ENCODE measurements at regions not wholly inside any gene's neighbourhood (a gene's known extent, or its start where the extent isn't known, plus 50 kb on each side); places are given as distances from the start of the nearest gene placed in this dataset.

DNA sequence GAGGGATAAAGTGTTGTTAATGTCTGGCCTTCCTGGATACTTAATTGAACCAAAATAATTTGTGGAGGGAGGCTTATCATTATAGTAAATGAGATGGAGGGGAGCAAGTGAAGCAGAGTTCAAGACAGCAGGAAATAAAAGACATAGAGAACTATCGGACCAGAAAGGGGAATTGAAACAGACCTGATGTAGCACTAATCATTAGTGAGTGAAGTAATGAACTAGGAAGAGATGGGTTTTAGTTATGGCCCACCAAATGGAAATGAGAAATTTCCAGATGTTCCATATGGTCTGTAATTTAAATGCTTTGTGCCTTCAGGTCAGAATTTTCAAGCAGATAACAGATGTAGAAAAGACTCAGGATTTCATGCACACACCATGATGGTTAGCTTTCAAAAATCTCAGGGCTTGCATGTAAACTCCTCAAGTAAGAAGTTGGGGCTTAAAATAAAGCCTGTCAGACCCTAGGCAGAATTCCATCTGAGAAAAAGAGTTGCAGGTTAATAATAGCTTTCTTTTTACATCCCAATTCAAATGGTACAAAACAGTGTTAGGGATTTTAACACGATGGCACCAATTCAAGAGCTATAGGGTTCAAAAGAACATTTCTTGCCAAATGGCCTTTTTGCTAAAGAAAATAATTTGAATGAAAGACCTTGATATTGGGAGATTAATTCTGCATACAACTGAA, 355.8 kb downstream of the FSCB start:
- TF ChIP-seq, protein P1, sequence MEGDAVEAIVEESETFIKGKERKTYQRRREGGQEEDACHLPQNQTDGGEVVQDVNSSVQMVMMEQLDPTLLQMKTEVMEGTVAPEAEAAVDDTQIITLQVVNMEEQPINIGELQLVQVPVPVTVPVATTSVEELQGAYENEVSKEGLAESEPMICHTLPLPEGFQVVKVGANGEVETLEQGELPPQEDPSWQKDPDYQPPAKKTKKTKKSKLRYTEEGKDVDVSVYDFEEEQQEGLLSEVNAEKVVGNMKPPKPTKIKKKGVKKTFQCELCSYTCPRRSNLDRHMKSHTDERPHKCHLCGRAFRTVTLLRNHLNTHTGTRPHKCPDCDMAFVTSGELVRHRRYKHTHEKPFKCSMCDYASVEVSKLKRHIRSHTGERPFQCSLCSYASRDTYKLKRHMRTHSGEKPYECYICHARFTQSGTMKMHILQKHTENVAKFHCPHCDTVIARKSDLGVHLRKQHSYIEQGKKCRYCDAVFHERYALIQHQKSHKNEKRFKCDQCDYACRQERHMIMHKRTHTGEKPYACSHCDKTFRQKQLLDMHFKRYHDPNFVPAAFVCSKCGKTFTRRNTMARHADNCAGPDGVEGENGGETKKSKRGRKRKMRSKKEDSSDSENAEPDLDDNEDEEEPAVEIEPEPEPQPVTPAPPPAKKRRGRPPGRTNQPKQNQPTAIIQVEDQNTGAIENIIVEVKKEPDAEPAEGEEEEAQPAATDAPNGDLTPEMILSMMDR (IDR thresholded peaks at IDR 0.05; ENCODE audit: low read depth, low read length, poor library complexity, severe bottlenecking): no peak
- no peak for TF ChIP-seq EZH2phosphoT487 (IDR thresholded peaks at IDR 0.05; ENCODE audit: borderline replicate concordance, low read length)
- H3F3A ChIP-seq (ENCODE audit: control insufficient read depth, insufficient read depth): no peaks in the 10 kb centered on the region
- no peaks in the 10 kb centered on the region for H3K27me3 ChIP-seq (ENCODE audit: control insufficient read depth, low read length)
- H3K9me3 ChIP-seq (ENCODE audit: control insufficient read depth, insufficient read depth, low read length): no peaks in the 10 kb centered on the region
- H3K36me3 ChIP-seq (ENCODE audit: control insufficient read depth, low read length): no peaks in the 10 kb centered on the region
- H3K9me2 ChIP-seq (replicated peaks; ENCODE audit: control insufficient read depth, low read length): no peaks in the 10 kb centered on the region
- H3K27ac ChIP-seq (ENCODE audit: low read depth, low read length): no peak overlapping the region
- no peaks in the 10 kb centered on the region for H3K79me2 ChIP-seq (ENCODE audit: control insufficient read depth, low read length)
- peaks cover 10% of the 10 kb centered on the region for H3K4me1 ChIP-seq (ENCODE audit: control insufficient read depth, low read length)
- no peak overlapping the region for H3K4me3 ChIP-seq (ENCODE audit: low read length)
- H4K20me1 ChIP-seq (ENCODE audit: control insufficient read depth, insufficient read depth, low read depth, low read length): no peaks in the 10 kb centered on the region
- no peak overlapping the region for H3K4me2 ChIP-seq (ENCODE audit: low read length)

DNA sequence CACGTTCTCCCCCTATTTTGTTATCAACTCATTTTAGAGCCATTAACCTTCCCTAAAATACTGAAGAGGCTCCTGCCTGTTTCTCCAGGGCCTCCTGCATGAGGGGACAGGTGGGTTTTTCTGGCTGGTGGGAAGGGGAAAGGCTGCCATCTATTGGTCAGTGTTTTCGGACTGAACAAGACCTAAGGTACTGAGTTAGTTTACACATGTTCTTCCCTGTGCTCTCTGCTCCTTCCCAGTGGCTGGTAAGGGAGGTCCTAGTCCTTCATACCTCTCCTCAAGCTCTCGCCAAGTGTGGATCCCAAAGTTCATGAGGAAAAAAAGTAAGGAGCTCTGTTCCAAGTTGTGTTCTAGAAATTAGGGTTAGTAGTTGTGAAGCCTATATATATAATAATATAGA, 357.5 kb downstream of the FSCB start:
- Histone ChIP-seq H3F3A (ENCODE audit: control insufficient read depth, insufficient read depth) (no peaks in the 10 kb centered on the region), H3K4me3 (ENCODE audit: low read length) (no peak overlapping the region), H3K9me3 (ENCODE audit: control insufficient read depth, insufficient read depth, low read length) (no peaks in the 10 kb centered on the region), H3K27ac (ENCODE audit: low read depth, low read length) (no peak overlapping the region), H3K4me2 (ENCODE audit: low read length) (no peak overlapping the region), H3K79me2 (ENCODE audit: control insufficient read depth, low read length) (no peaks in the 10 kb centered on the region), H3K36me3 (ENCODE audit: control insufficient read depth, low read length) (no peaks in the 10 kb centered on the region), H4K20me1 (ENCODE audit: control insufficient read depth, insufficient read depth, low read depth, low read length) (no peaks in the 10 kb centered on the region), H3K9me2 (replicated peaks; ENCODE audit: control insufficient read depth, low read length) (no peaks in the 10 kb centered on the region), H3K27me3 (ENCODE audit: control insufficient read depth, low read length) (no peaks in the 10 kb centered on the region), H3K4me1 (ENCODE audit: control insufficient read depth, low read length) (peaks cover 10% of the 10 kb centered on the region)
- TF ChIP-seq EZH2phosphoT487 (IDR thresholded peaks at IDR 0.05; ENCODE audit: borderline replicate concordance, low read length): no peak
- TF ChIP-seq, protein P1 (IDR thresholded peaks at IDR 0.05; ENCODE audit: low read depth, low read length, poor library complexity, severe bottlenecking): peak; percentile 68

DNA sequence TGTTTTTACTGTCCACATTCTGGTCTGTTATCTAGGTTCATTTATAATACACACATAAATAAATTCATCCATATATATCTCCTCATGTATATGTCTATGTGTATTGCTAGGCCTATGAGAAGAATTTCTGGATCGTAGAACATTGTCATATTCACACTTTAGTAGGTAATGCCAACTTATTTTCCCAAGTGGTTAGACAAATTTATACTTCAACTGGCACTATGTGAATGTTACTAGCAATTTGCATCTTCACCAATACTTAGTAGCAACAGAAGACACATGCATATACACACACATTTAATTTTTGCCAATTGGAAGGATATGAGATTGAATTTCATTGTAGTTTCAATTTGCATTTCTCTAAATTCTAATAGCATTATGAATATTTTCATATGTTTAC, 365.1 kb downstream of the FSCB start:
- TF ChIP-seq EZH2phosphoT487 (IDR thresholded peaks at IDR 0.05; ENCODE audit: borderline replicate concordance, low read length): no peak
- TF ChIP-seq, protein P1 (IDR thresholded peaks at IDR 0.05; ENCODE audit: low read depth, low read length, poor library complexity, severe bottlenecking): no peak
- H3K27me3 ChIP-seq (ENCODE audit: control insufficient read depth, low read length): no peaks in the 10 kb centered on the region
- H4K20me1 ChIP-seq (ENCODE audit: control insufficient read depth, insufficient read depth, low read depth, low read length): no peaks in the 10 kb centered on the region
- no peak overlapping the region for H3K4me2 ChIP-seq (ENCODE audit: low read length)
- H3K36me3 ChIP-seq (ENCODE audit: control insufficient read depth, low read length): no peaks in the 10 kb centered on the region
- H3K79me2 ChIP-seq (ENCODE audit: control insufficient read depth, low read length): no peaks in the 10 kb centered on the region
- no peaks in the 10 kb centered on the region for H3K9me2 ChIP-seq (replicated peaks; ENCODE audit: control insufficient read depth, low read length)
- no peaks in the 10 kb centered on the region for H3K4me1 ChIP-seq (ENCODE audit: control insufficient read depth, low read length)
- no peaks in the 10 kb centered on the region for H3K9me3 ChIP-seq (ENCODE audit: control insufficient read depth, insufficient read depth, low read length)
- no peaks in the 10 kb centered on the region for H3F3A ChIP-seq (ENCODE audit: control insufficient read depth, insufficient read depth)
- H3K4me3 ChIP-seq (ENCODE audit: low read length): no peak overlapping the region
- H3K27ac ChIP-seq (ENCODE audit: low read depth, low read length): no peak overlapping the region
